ENCODE measurements at regions not wholly inside any gene's neighbourhood (a gene's known extent, or its start where the extent isn't known, plus 50 kb on each side); places are given as distances from the start of the nearest gene placed in this dataset.

GRCh38 chr9:89721176-89721700, 116.4 kb downstream of the GADD45G start:
- H3K9me3 ChIP-seq (ENCODE audit: insufficient read depth, low read length) = no peaks in the 10 kb centered on the region
- TF ChIP-seq YY1 (IDR thresholded peaks at IDR 0.05; ENCODE audit: insufficient read depth, insufficient read length) (no peak), ZNF274 (IDR thresholded peaks at IDR 0.05; ENCODE audit: low read depth, low read length) (no peak), SUZ12 (IDR thresholded peaks at IDR 0.05; ENCODE audit: extremely low read depth, insufficient read depth, insufficient read length) (no peak)
- DNase-seq (ENCODE audit: low read depth, low spot score) = no peak
- H3K4me1 ChIP-seq (ENCODE audit: insufficient read depth, insufficient read length) = no peaks in the 10 kb centered on the region
- H3K27me3 ChIP-seq (ENCODE audit: insufficient read depth, insufficient read length) = no peaks in the 10 kb centered on the region
- no peaks in the 10 kb centered on the region for H3K36me3 ChIP-seq (ENCODE audit: insufficient read depth, insufficient read length, low read length)
- no peak overlapping the region for H3K9ac ChIP-seq (ENCODE audit: insufficient read length, low read depth)
- no peak overlapping the region for H3K4me3 ChIP-seq (ENCODE audit: insufficient read length, low read depth)

GRCh38 chr9:89721971-89722530, 117.2 kb downstream of the GADD45G start:
- no peaks in the 10 kb centered on the region for H3K9me3 ChIP-seq (ENCODE audit: insufficient read depth, low read length)
- no peaks in the 10 kb centered on the region for H3K4me1 ChIP-seq (ENCODE audit: insufficient read depth, insufficient read length)
- DNase-seq (ENCODE audit: low read depth, low spot score) = no peak
- no peaks in the 10 kb centered on the region for H3K36me3 ChIP-seq (ENCODE audit: insufficient read depth, insufficient read length, low read length)
- no peak overlapping the region for H3K9ac ChIP-seq (ENCODE audit: insufficient read length, low read depth)
- no peak overlapping the region for H3K4me3 ChIP-seq (ENCODE audit: insufficient read length, low read depth)
- TF ChIP-seq YY1 (IDR thresholded peaks at IDR 0.05; ENCODE audit: insufficient read depth, insufficient read length) (no peak), ZNF274 (IDR thresholded peaks at IDR 0.05; ENCODE audit: low read depth, low read length) (no peak), SUZ12 (IDR thresholded peaks at IDR 0.05; ENCODE audit: extremely low read depth, insufficient read depth, insufficient read length) (no peak)
- H3K27me3 ChIP-seq (ENCODE audit: insufficient read depth, insufficient read length) = no peaks in the 10 kb centered on the region

DNA sequence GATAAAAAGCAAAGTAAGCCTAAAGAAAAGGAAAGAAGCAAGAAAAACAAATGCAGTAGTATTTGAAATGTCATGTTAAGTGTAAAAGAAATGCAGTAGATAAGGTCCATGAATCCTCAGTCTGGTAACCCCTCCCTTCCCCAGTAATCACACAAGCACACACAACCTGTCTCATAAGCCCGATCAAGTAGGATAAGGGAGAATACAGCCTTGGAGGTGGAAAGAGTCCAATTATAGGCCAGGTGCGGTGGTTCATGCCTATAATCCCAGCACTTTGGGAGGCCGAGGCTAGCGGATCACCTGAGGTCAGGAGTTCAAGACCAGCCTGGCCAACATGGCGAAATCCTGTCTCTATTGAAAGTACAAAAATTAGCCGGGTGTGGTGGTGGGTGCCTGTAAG, 117.9 kb downstream of the GADD45G start:
- H3K4me3 ChIP-seq (ENCODE audit: insufficient read length, low read depth) = no peak overlapping the region
- no peaks in the 10 kb centered on the region for H3K4me1 ChIP-seq (ENCODE audit: insufficient read depth, insufficient read length)
- H3K9ac ChIP-seq (ENCODE audit: insufficient read length, low read depth) = no peak overlapping the region
- H3K27me3 ChIP-seq (ENCODE audit: insufficient read depth, insufficient read length) = no peaks in the 10 kb centered on the region
- no peaks in the 10 kb centered on the region for H3K9me3 ChIP-seq (ENCODE audit: insufficient read depth, low read length)
- no peaks in the 10 kb centered on the region for H3K36me3 ChIP-seq (ENCODE audit: insufficient read depth, insufficient read length, low read length)
- no peak for DNase-seq (ENCODE audit: low read depth, low spot score)
- TF ChIP-seq ZNF274 (IDR thresholded peaks at IDR 0.05; ENCODE audit: low read depth, low read length) (no peak), YY1 (IDR thresholded peaks at IDR 0.05; ENCODE audit: insufficient read depth, insufficient read length) (no peak), SUZ12 (IDR thresholded peaks at IDR 0.05; ENCODE audit: extremely low read depth, insufficient read depth, insufficient read length) (no peak)

DNA sequence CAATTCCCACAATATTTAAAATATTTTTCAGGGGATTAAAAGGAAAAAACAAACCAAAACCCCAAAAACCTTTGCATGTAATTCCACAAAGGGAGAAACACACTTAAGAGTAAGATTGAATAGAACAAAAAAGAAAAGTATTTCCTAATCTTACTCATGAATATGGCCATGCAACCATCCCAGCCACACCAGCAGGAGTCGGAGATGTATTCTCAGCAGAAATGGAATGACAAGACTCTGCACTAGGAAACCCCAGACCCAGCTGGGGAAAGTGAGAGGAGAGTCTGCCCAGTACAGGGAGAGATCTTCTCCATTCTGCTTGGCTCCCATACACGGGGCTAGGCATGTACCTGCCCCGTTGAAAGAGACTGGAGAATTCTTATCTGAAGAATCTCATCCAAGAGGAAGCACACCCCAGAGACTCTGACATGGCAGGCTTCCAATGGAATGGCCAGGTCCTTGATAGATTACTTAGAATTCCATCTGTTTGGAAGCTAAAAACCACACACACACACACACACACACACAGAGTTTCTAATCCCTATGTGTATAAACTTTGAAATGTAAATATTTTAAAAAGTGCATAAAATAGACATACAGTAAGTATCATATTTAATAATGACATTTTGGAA, 118.8 kb downstream of the GADD45G start:
- no peak for DNase-seq (ENCODE audit: low read depth, low spot score)
- Histone ChIP-seq H3K4me3 (ENCODE audit: insufficient read length, low read depth) (no peak overlapping the region), H3K9ac (ENCODE audit: insufficient read length, low read depth) (no peak overlapping the region), H3K4me1 (ENCODE audit: insufficient read depth, insufficient read length) (peaks cover under 1% of the 10 kb centered on the region), H3K9me3 (ENCODE audit: insufficient read depth, low read length) (no peaks in the 10 kb centered on the region), H3K36me3 (ENCODE audit: insufficient read depth, insufficient read length, low read length) (no peaks in the 10 kb centered on the region), H3K27me3 (ENCODE audit: insufficient read depth, insufficient read length) (no peaks in the 10 kb centered on the region)
- TF ChIP-seq SUZ12 (IDR thresholded peaks at IDR 0.05; ENCODE audit: extremely low read depth, insufficient read depth, insufficient read length) = no peak
- TF ChIP-seq ZNF274 (IDR thresholded peaks at IDR 0.05; ENCODE audit: low read depth, low read length) = no peak
- no peak for TF ChIP-seq YY1 (IDR thresholded peaks at IDR 0.05; ENCODE audit: insufficient read depth, insufficient read length)

- Histone ChIP-seq H3K36me3 (ENCODE audit: insufficient read depth, insufficient read length, low read length) (no peaks in the 10 kb centered on the region), H3K9ac (ENCODE audit: insufficient read length, low read depth) (no peak overlapping the region), H3K4me3 (ENCODE audit: insufficient read length, low read depth) (no peak overlapping the region), H3K27me3 (ENCODE audit: insufficient read depth, insufficient read length) (no peaks in the 10 kb centered on the region), H3K9me3 (ENCODE audit: insufficient read depth, low read length) (no peaks in the 10 kb centered on the region), H3K4me1 (ENCODE audit: insufficient read depth, insufficient read length) (peaks cover 7% of the 10 kb centered on the region)
- no peak for DNase-seq (ENCODE audit: low read depth, low spot score)
- TF ChIP-seq ZNF274 (IDR thresholded peaks at IDR 0.05; ENCODE audit: low read depth, low read length) = no peak
- no peak for TF ChIP-seq YY1 (IDR thresholded peaks at IDR 0.05; ENCODE audit: insufficient read depth, insufficient read length)
- TF ChIP-seq SUZ12 (IDR thresholded peaks at IDR 0.05; ENCODE audit: extremely low read depth, insufficient read depth, insufficient read length) = no peak
Observed at GRCh38 chr9:89724659-89725058, 119.8 kb downstream of the GADD45G start.

GRCh38 chr9:89725271-89725670, 120.5 kb downstream of the GADD45G start:
- H3K9me3 ChIP-seq (ENCODE audit: insufficient read depth, low read length) = no peaks in the 10 kb centered on the region
- H3K36me3 ChIP-seq (ENCODE audit: insufficient read depth, insufficient read length, low read length) = no peaks in the 10 kb centered on the region
- no peak for DNase-seq (ENCODE audit: low read depth, low spot score)
- TF ChIP-seq YY1 (IDR thresholded peaks at IDR 0.05; ENCODE audit: insufficient read depth, insufficient read length) (no peak), ZNF274 (IDR thresholded peaks at IDR 0.05; ENCODE audit: low read depth, low read length) (no peak), SUZ12 (IDR thresholded peaks at IDR 0.05; ENCODE audit: extremely low read depth, insufficient read depth, insufficient read length) (no peak)
- H3K27me3 ChIP-seq (ENCODE audit: insufficient read depth, insufficient read length) = no peaks in the 10 kb centered on the region
- no peak overlapping the region for H3K4me3 ChIP-seq (ENCODE audit: insufficient read length, low read depth)
- no peak overlapping the region for H3K9ac ChIP-seq (ENCODE audit: insufficient read length, low read depth)
- peaks cover 11% of the 10 kb centered on the region for H3K4me1 ChIP-seq (ENCODE audit: insufficient read depth, insufficient read length)

DNA sequence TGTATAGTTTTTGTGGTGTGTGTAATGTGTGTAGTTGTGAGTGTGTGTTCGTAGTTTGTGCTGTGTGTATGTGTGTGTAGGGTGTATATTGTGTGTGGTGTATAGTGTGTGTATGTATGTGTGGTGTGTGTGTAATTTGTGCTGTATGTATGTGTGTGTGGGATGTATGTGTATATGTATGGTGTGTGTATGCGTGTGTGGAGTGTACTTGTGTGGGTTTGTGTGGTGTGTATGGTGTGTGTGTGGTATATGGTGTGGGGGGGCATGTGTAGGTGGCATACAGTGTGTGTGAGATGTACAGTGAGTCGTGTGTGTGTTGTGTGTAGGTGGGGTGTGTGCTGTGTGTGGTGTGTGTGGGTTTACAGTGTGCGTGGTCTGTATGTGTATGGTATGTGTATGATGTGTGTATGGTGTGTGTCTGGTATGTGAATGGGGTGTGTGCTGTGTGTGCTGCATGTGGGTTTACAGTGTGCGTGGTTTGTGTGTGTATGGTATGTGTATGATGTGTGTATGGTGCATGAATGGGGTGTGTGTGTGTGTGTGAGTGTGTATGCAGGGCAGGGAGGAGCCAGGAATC, 125.2 kb downstream of the GADD45G start:
- DNase-seq (ENCODE audit: low read depth, low spot score) = no peak
- Histone ChIP-seq H3K4me3 (ENCODE audit: insufficient read length, low read depth) (no peak overlapping the region), H3K4me1 (ENCODE audit: insufficient read depth, insufficient read length) (peaks cover 11% of the 10 kb centered on the region), H3K9ac (ENCODE audit: insufficient read length, low read depth) (no peak overlapping the region), H3K9me3 (ENCODE audit: insufficient read depth, low read length) (no peaks in the 10 kb centered on the region), H3K27me3 (ENCODE audit: insufficient read depth, insufficient read length) (no peaks in the 10 kb centered on the region), H3K36me3 (ENCODE audit: insufficient read depth, insufficient read length, low read length) (no peaks in the 10 kb centered on the region)
- TF ChIP-seq YY1 (IDR thresholded peaks at IDR 0.05; ENCODE audit: insufficient read depth, insufficient read length) (no peak), SUZ12 (IDR thresholded peaks at IDR 0.05; ENCODE audit: extremely low read depth, insufficient read depth, insufficient read length) (no peak), ZNF274 (IDR thresholded peaks at IDR 0.05; ENCODE audit: low read depth, low read length) (no peak)
